SIG-M5 treated with dmso at 0.1 percent for 504 hours (cell line): ENCODE measurements at regions not wholly inside any gene's neighbourhood (a gene's known extent, or its start where the extent isn't known, plus 50 kb on each side); places are given as distances from the start of the nearest gene placed in this dataset.

Source experiments
- DNase-seq: peaks from one replicate; lab custom pipeline; 2025; ENCODE audit not compliant: unreplicated experiment; lab: John Stamatoyannopoulos, UW

- DNase-seq = no peak
These were observed 613.2 kb upstream of the NOX3 start for GRCh38 chr6:156068881-156069280.

- DNase-seq = no peak
These were observed 610.2 kb upstream of the NOX3 start for GRCh38 chr6:156065849-156066248.

- no peak for DNase-seq
These were observed 606.5 kb upstream of the NOX3 start for GRCh38 chr6:156062091-156062563.

GRCh38 chr6:156061465-156061864 is 605.8 kb upstream of the NOX3 start:
- no peak for DNase-seq

- no peak for DNase-seq
These were observed 604.4 kb upstream of the NOX3 start for GRCh38 chr6:156060013-156060412.

GRCh38 chr6:156058356-156058755 is 602.7 kb upstream of the NOX3 start:
- no peak for DNase-seq

- DNase-seq = no peak
These were observed 602.2 kb upstream of the NOX3 start for GRCh38 chr6:156057869-156058268.

- no peak for DNase-seq
These were observed 600.4 kb upstream of the NOX3 start for GRCh38 chr6:156056085-156056484.

- DNase-seq = no peak
These were observed 598.0 kb upstream of the NOX3 start for GRCh38 chr6:156053626-156054025.

- no peak for DNase-seq
These were observed 591.3 kb upstream of the NOX3 start for GRCh38 chr6:156046841-156047449.

- no peak for DNase-seq
These were observed 590.6 kb upstream of the NOX3 start for GRCh38 chr6:156046268-156046665.

GRCh38 chr6:156045401-156046267 is 590.0 kb upstream of the NOX3 start:
- no peak for DNase-seq

- DNase-seq = no peak
These were observed 578.0 kb upstream of the NOX3 start for GRCh38 chr6:156033598-156033997.

- DNase-seq = no peak
These were observed 575.9 kb upstream of the NOX3 start for GRCh38 chr6:156031516-156031915.

- DNase-seq = no peak
These were observed 574.4 kb upstream of the NOX3 start for GRCh38 chr6:156030053-156030452.

GRCh38 chr6:156029286-156029985 is 573.8 kb upstream of the NOX3 start:
- DNase-seq = no peak

- DNase-seq = no peak
These were observed 572.9 kb upstream of the NOX3 start for GRCh38 chr6:156028335-156029131.

- no peak for DNase-seq
These were observed 571.6 kb upstream of the NOX3 start for GRCh38 chr6:156027248-156027626.

- no peak for DNase-seq
These were observed 571.0 kb upstream of the NOX3 start for GRCh38 chr6:156026486-156027247.

GRCh38 chr6:156024339-156024738 is 568.7 kb upstream of the NOX3 start:
- DNase-seq = no peak
